NCI-H510A (cell line): ENCODE measurements at regions not wholly inside any gene's neighbourhood (a gene's known extent, or its start where the extent isn't known, plus 50 kb on each side); places are given as distances from the start of the nearest gene placed in this dataset.
A peak's percentile ranks its signal among the peaks of the same experiment; 100 is the strongest.

Source experiments
- DNase-seq: peaks from one replicate; lab custom pipeline; 2025; lab: John Stamatoyannopoulos, UW

- DNase-seq: no peak
These were observed 289.2 kb downstream of the FGF9 start for GRCh38 chr13:21960108-21960507.

GRCh38 chr13:21964686-21965085 is 293.8 kb downstream of the FGF9 start:
- no peak for DNase-seq

- no peak for DNase-seq
These were observed 294.2 kb downstream of the FGF9 start for GRCh38 chr13:21965095-21965494.

- no peak for DNase-seq
These were observed 295.1 kb downstream of the FGF9 start for GRCh38 chr13:21966014-21966413.

- DNase-seq: no peak
These were observed 297.0 kb downstream of the FGF9 start for GRCh38 chr13:21967871-21968270.

GRCh38 chr13:21970172-21970571 is 299.3 kb downstream of the FGF9 start:
- DNase-seq: no peak

- no peak for DNase-seq
These were observed 300.0 kb downstream of the FGF9 start for GRCh38 chr13:21970918-21971317.

- no peak for DNase-seq
These were observed 301.1 kb downstream of the FGF9 start for GRCh38 chr13:21971662-21972621.

GRCh38 chr13:21973437-21974125 is 302.7 kb downstream of the FGF9 start:
- DNase-seq: no peak

GRCh38 chr13:21974741-21975140 is 303.9 kb downstream of the FGF9 start:
- no peak for DNase-seq

GRCh38 chr13:21976159-21976558 is 305.3 kb downstream of the FGF9 start:
- no peak for DNase-seq

- DNase-seq: peak; percentile 12
These were observed 308.4 kb downstream of the FGF9 start for GRCh38 chr13:21979161-21979806.

GRCh38 chr13:21980049-21980448 is 309.2 kb downstream of the FGF9 start:
- no peak for DNase-seq

GRCh38 chr13:21984156-21984555 is 313.3 kb downstream of the FGF9 start:
- DNase-seq: no peak

GRCh38 chr13:21986602-21987001 is 315.7 kb downstream of the FGF9 start:
- DNase-seq: no peak

GRCh38 chr13:21987793-21988192 is 316.9 kb downstream of the FGF9 start:
- DNase-seq: no peak

GRCh38 chr13:21988624-21989023 is 317.8 kb downstream of the FGF9 start:
- DNase-seq: no peak

- no peak for DNase-seq
These were observed 325.2 kb downstream of the FGF9 start for GRCh38 chr13:21996049-21996448.

GRCh38 chr13:21997726-21998125 is 326.9 kb downstream of the FGF9 start:
- DNase-seq: no peak

- DNase-seq: peak; percentile 2
These were observed 327.6 kb downstream of the FGF9 start for GRCh38 chr13:21998279-21998990.

GRCh38 chr13:21999666-22000065 is 328.8 kb downstream of the FGF9 start:
- DNase-seq: no peak

- no peak for DNase-seq
These were observed 329.3 kb downstream of the FGF9 start for GRCh38 chr13:22000191-22000590.
